ENCODE measurements at regions not wholly inside any gene's neighbourhood (a gene's known extent, or its start where the extent isn't known, plus 50 kb on each side); places are given as distances from the start of the nearest gene placed in this dataset.
"Not testable (repeated sequence)": the region's sequence is repeated elsewhere in the genome, so short reads cannot be mapped to it uniquely, and the experiment has no call there.

DNA sequence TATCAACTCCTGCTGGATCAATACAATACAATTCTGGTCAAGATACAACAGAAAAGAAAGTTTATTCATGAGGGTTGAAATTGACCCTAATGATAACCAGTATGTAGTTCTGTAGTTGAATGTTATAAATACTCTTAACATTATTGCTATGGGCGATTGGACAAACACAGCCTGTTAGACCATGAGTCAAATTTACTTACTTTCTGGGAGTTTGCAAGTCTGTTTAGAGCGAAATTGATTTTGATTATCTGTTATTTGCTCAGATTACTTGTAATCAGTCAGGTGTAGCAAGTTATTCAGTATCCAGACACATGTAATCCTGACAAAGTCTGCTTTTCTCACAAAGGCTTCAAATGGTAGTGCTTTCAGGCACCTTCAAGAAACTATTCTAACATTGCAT, 216.6 kb upstream of the B3GALT2 start:
- no peak for DNase-seq

DNA sequence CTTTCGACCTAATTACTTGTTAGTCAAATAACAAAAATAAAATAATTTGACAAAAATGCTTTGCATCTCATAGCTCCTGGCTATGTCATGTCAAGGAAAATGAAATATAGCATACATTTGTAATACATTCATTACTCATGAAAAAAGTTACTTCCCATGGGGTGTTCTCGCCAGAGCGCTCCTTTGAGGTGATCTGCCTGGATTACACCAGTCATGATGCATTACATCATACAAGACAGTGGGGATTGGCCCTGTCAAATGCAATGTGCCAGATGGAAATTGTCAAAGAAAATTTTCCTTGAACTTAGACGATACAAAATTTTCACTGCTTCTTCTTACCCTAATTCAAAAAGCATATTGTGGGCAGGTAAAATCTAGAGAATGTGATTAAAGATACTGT, 215.6 kb upstream of the B3GALT2 start:
- DNase-seq = no peak

DNA sequence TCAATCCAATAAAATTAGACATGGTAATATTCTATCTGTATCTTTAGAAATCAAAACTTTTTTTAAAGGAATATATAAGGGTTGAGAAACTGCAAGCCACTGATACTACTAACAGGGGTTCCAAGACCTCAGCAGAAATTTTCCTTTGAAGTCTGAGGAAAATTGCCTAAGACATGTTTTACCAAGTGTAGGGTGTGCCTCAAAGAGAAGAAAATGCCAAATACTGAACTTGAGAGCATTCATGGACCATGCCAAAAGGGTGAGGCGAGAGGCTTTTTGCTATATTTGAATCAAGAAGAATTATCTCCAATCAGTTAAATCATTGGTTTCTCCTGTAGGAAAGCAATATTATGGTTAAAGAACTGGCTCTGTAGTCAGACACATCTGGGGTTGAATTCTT, 207.9 kb upstream of the B3GALT2 start:
- no peak for DNase-seq

DNA sequence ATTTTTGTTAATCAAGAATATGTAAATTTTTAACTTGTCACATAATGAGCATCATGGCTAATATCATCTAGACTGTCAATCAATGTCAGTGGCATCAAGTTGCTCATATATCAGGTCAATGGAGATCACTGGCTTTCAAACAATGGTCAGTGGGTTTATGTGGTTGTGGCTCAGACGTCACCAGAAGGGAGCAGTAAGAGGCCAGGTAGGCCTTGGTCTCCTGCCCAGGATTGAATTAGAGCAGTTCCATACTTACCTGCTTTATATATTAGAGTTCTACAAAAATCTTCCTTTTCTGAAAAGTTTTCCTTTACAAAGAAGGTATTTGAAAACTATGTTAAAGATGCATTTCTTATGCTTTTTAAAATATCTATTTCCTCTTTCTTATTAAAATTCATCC, 206.3 kb upstream of the B3GALT2 start:
- no peak for DNase-seq

DNA sequence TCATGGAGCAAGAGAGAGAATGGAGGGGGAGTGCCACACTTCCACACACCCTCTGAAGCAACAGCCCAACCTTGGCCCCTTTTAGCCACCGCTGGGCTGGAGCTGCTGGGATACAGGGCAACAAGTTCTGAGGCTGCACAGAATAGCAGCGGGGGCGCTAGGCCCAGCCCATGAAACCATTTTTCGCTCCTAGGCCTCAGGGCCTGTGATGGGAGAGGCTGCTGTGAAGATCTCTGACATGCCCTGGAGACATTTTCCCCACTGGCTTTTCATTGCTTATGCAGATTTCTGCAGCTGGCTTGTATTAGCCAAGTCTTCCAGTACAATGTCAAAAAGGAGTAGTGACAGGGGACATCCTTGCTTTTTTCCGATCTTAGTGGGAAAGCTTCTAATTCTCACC, 202.3 kb upstream of the B3GALT2 start:
- DNase-seq = no peak

DNA sequence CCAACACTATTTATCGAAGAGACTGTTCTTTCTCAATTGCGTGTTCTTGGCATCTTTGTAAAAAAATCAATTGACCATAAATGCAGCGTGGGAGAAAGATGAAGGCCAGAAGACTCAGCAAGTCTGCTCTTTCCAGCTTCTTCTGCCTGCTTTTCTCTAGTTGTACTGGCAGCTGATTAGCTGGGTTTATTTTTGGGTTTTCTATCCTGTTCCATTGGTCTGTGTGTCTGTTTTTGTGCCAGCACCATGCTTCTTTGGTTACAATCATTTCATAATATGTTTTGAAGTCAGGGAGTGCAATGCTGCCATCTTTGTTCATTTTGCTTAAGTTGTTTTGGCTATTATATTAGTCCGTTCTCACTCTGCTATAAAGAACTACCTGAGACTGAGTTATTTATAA, 201.8 kb upstream of the B3GALT2 start:
- no peak for DNase-seq

DNA sequence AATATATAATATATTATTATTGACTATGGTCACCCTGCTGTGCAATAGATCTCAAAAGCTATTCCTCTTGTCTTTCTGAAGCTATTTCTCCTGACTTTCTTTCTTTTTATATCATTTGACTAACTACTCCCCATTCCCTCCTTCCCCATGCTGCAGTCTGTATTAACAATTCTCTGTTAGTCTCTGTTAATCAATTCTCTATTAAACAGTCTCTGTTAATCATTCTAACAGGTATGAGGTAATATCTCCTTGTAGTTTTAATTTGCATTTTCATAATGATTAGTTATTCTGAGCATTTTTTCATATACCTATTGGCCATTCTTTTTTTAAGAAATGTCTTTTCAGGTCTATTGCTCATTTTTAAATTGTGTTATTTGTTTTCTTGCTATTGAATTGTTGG, 201.0 kb upstream of the B3GALT2 start:
- no peak for DNase-seq

DNA sequence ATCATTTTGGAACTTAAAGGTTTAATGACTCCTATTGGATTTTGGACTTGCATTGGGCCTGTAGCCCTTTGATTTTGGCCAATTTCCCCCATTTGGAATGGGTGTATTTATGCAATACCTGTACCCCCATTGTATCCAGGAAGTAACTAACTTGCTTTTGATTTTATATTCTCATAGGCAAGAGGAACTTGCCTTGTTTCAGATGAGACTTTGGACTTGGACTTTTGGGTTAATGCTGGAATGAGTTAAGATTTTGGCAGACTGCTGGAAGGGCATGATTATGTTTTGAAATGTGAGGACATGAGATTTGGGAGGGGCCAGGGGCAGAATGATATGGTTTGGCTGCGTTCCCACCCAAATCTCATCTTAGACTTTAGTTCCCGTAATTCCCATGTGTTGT, 192.0 kb upstream of the B3GALT2 start:
- not testable (repeated sequence) for DNase-seq

DNA sequence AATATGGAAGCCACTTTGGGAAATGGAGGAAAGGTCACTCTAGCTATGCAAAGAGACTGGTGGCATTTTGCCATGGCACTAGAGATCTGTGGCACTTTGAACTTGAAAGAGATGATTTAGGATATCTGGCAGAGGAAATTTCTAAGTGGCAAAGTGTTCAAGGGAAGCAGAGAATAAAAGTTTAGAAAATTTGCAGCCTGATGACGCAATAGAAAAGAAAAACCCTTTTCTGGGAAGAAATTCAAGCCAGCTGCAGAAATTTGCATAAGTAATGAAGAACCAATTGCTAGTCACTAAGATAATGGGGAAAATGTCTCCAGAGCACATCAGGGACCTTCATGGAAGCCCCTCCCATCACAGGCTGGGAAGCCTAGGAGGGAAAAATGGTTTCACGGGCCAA, 191.1 kb upstream of the B3GALT2 start:
- no peak for DNase-seq

DNA sequence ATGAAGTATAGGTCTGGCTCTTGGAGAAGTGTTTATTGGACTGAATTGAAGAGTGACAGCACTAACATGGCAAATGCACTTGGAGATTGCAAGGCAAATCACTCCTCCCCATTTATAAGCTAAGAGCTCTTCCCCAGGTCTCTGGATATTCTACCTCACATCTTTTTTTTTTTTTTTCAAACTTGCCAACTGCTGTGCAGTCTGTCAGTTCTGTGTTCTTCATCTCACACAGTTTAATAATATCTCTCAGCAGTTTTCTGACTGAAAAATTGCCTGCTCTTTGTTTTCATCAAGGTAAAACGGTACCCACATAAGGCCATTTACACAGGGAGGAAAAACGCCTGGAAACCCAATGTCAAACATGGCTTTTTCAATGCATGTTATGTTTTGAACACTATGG, 186.1 kb upstream of the B3GALT2 start:
- DNase-seq = no peak

DNA sequence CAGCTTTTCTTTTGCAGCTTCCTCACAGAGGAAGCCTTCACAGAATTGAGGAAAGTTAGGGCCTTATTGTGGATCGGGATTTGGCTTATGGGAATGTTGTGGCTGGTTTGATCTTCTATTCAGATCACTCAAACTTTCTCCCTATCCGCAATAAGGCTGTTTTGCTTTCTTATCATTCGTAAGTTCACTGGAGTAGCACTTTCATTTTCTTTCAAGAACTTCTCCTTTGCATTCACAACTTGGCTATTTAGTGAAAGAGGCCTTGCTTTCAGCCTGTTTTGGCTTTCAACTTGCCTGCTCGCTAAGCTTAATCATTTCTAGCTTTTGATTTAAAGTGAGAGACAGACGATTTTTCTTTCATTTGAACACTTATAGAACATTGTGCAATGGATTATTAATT, 181.9 kb upstream of the B3GALT2 start:
- no peak for DNase-seq

DNA sequence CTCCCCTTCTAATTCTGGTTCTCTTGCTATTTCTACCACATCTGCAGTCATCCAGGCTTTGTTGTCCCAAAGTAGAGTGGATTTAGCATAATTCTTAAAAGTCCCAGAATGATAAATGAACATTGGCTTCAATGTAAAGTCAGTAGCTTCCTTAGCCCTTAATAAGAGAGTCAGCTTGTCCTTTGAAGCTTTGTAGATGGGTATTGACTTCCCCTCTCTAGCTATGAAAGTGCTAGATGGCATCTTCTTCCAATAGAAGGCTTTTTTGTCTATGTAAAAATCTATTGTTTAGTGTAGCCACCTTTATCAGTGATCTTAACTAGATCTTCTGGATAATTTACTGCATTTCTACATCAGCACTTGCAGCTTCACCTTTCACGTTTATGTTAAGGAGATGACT, 181.4 kb upstream of the B3GALT2 start:
- DNase-seq = no peak

DNA sequence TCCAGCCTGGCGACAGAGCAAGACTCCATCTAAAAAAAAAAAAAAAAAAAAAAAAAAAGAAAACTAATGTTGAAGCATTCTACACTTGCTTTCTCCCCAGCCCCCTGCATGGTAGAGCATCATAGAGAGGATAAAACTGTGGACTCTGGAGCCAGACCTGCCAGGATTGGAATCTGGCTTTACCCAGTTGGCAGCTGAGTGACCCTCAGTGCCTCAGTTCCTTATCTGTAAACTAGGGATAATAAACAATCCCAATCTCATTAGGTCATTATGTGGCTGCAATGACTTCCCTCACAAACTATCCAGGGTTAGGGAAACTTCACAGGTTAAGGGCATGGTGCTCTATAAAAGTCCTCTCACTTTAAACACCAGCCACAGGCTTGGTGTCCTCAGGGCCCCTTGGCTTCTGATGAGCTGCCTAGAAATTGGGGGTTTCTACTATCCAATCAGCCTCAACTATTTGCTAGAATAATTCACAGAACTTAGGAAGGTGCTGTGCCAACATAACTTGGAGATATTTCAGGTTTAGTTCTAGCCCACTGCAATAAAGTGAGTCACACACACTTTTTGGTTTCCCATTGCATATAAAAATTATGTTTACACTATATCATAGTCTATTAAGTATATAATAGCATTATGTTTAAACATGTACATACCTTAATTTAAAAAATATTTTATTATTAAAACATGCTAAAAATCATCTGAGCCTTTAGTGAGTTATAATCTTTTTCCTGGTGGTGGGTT, 180.5 kb upstream of the B3GALT2 start:
- DNase-seq = no peak

DNA sequence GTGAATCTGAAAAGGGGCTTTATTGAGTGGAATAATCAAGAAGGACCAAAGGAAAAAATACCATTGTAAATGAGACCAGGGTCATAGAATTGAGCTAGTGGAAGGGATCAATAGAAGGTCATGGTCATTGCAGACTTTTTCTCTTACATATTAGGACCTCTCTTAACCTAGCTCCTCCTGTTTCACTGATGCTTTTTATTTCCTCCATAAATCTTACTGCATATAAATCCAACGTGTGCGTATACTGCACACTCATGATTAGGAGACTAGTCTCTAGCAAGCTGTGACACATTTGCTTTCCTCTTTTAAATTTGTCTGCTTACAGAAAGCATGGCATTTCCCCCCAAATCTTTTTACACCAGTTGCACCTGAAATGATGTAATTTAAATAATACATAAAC, 179.6 kb upstream of the B3GALT2 start:
- DNase-seq = no peak

DNA sequence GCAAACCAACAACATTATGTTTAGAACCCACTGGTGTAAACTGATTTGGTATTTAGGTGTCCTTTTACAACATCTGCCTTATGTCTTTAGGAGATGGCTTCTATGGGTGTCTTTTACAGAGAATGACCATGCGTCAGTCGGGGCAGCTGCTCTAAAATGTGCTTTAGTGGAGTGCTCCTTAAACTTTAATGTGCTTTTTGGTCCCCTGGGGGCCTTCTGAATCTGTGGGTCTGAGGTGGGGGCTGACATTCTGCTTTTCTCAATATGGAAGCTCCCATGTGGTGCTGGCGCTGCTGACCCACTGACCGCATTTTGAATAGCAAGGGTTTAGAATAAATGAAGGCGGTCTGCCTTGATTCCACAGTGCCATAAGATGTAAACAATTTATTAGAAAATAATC, 173.2 kb upstream of the B3GALT2 start:
- no peak for DNase-seq

DNA sequence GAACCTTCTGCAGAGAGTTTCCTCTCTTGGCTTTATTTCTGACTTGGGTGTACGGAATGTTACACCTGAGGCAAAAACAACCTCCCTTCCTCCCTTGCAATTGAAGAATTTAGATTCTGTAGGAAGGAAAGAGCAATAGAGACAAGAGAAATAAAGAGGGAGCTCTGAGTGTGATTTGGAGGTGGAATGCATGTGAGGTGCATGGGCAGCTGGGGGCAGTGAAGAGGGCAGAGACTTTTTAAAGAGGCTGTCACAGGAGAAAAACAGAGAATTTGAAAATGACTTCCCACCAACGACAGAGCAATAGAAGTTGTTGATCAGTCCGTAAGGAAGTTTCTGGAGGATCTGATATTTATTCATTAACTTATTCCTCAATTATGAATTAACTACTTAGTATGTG, 172.0 kb upstream of the B3GALT2 start:
- DNase-seq = no peak

DNA sequence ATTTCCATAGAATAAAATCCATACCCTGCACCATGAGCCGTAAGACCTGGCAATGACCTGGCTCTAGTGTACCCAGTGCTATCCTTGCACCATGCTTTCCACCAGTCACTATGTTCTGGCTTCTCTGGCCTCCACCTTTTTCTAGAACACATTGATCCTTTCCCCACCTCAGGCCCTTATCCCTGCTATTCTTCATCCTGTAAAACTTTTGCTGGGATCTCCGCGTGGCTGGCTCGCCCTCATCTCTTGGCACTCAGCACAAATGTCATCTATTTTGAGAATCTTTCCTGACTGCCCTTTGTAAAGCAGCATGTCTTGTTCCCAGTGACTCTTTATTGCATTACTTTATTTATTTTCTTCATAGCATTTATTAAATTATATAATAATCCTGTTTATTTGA, 169.8 kb upstream of the B3GALT2 start:
- no peak for DNase-seq

DNA sequence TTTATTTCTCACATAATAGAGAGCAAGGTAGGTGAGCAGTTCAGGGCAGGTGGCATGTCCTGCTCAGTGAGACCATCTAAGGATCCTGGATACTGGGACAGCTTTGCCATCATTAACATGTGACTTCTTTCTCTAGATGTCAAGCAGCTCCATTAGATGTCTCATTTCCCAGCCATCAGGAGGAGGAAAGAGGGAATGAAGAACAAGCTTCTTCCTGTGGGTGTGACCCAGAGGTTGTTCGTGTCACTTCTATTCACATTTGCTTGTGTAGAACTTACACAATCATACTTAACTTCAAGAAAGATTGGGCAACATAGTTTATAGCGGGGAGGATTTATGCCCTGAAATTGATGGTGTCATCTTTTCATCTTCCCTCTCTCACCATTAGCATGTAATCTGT, 169.2 kb upstream of the B3GALT2 start:
- no peak for DNase-seq

DNA sequence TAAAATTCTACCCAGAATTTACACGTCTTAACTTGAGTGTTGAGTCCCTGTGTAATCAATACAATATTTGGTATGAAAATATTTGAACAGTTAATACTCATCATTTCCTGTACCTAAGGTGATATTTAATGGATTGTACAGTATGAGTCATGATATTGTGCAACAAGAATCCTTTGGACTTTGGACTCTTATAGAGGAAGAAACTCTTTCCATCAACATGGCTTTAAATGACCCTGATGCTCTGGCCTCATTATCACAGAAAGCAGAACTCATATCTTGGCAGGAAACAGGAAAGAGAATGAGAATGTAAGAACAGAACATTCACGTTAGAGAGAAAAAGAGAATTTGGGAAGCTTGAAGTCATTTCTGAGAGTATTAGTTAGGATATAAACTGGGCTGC, 168.8 kb upstream of the B3GALT2 start:
- DNase-seq = no peak

DNA sequence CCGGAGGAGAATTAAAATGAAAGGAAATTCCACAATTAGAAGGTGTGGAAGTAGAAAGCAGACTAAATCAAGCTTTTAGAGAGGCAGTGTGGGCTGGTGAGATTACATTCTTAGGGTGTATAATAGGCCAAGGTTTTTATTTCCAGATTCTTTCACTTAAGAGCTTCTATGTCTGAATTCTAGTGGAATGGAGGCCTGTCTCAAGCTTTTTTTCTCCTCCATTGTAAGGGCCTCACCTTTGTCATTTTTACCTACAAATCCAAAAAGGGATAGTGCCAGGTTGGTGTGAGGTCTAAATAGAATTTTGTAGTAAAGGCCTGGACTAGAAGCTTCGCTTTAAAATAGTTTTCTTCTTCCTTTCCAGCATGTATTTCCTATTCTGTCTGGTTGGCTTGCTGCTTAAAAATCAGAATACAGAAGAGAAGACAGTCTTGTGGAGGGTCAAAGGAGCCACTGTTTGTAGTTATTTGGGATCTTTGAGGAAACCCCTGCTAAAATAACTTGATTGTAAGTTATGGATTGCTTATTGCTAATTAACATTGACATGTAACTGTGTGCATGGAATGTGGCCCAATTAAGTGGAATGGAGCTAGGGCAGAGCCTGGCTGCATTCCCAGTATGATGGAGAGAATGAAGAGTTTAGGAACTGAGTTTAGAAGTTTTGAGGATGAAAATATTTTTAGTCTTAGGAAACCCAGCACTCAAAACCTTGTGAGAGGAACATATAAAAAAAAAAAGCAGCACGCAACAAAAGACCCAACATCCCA, 162.5 kb upstream of the B3GALT2 start:
- DNase-seq = no peak

DNA sequence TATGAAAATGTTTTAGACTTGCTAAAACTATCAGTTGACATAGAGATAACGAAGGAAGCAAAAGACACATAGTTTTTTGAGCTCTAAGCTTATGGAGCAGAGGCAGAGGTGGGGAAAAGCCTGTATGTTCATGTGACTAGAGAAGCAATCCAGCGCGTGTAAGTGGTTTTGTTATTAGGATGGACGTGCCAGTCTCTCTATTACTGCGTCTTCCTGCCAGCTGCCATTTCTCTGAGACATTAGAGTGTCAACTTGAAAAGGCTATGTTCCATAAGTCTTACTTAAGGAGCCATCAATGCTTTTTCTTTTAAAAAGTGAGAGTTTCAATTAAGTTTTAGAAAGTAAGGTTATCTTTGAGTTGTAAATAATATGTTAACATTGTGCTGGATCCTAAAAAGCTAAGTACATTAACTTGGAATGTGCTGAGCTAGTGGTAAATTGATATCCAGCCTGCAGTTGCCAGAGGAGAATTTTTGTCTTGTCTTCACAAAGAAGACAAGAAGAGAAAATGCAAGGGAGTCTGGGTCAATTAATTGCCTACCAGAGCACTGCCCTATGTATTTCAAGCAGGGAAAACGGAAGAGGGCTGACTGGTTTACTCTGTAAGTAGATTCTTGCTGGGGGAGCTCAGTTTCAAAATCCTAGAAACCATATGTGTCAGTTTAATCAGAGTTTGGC, 161.8 kb upstream of the B3GALT2 start:
- DNase-seq = no peak

DNA sequence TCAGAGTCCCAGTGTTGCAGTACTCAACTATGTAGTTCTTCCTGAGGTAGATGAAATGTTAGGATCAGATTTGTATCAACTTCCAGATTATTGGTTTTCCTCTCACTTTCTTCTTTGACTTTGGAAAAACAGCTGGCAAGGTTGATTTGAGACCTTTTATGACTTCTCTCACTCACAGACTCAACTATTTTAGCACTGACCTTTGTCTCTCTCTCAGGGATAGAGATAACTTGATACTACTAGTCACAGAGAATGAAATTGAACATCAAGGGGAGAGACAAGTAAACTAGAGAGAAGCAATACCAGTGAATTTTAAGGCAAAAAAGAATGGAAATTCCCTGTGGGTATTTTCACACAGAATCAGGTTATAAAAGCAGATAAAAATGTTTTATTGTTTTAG, 159.7 kb upstream of the B3GALT2 start:
- DNase-seq = no peak

DNA sequence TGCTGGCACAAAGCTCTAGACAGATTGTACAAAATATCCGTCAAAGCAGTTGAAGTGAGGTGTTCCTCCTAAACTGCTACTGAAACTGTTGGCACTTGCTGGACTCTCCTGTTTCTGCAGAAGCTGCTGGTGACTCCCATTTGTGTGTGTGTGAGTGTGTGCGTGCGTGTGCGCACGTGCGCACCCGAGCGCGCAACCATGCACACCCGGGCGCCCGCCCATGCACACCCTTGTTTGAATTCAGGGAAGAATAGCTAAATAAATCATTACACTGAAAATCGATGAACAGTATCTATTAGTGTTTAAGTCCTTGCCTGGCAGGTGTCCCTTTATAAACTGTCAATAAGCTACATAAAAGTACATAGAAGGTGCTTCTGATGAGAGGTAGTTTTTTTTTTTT, 156.4 kb upstream of the B3GALT2 start:
- DNase-seq = no peak

DNA sequence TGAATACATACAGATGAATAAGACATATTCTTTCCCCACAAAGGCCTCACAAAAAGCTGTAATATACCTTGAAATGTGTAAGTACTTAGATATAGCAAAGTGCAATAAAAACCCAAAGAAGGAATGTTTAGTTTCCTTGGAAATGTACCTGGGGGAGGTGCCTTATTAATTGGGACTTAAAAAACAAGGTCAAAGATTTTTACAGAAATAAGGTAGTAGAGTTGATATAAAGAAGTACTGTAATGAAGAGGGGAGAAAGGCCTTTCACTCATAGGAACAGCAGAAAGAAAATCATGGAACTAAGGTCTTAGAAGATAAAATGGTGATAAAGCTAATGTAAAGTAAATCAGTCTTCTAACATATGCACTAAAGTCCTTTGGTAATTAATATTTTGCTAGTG, 153.9 kb upstream of the B3GALT2 start:
- no peak for DNase-seq
